ENCODE measurements at regions not wholly inside any gene's neighbourhood (a gene's known extent, or its start where the extent isn't known, plus 50 kb on each side); places are given as distances from the start of the nearest gene placed in this dataset.

DNA sequence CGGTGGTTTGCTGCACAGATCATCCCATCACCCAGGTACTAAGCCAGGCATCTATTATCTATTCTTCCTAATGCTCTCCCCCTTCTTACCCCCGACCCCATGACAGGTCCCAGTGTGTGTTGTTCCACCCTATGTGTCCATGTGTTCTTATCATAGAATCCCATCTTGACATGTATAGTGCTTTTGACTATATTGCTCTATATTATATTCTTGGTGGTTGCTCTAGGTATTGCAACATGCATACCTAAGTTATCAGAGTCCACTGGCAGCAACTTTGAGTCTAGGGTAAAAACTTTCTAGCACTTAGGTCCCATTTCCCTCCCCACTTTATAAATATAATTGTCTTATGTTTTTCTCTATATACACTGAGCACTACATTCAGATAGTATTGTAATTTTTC lies 170.3 kb downstream of the TBX22 start:
- H3K9me3 ChIP-seq (ENCODE audit: control insufficient read depth in 2 of 2, low read length in 2 of 2), result no peaks in the 10 kb centered on the region
- H3K4me1 ChIP-seq (ENCODE audit: control insufficient read depth, insufficient read depth, low read length, poor library complexity, severe bottlenecking), result no peaks in the 10 kb centered on the region
- H3K4me1 Mint-ChIP-seq, result no peaks in the 10 kb centered on the region
- no peak overlapping the region for H3K27ac Mint-ChIP-seq
- H3K4me3 ChIP-seq (ENCODE audit: low read depth, low read length), result no peak overlapping the region
- no peak for ATAC-seq (ENCODE audit: low read depth in 2 of 2)
- no peak overlapping the region for H3K4me3 Mint-ChIP-seq
- H3K27ac ChIP-seq (ENCODE audit: insufficient read depth, low read length, poor library complexity, severe bottlenecking), result no peak overlapping the region
- H3K27me3 Mint-ChIP-seq, result no peaks in the 10 kb centered on the region
- H3K36me3 Mint-ChIP-seq, result no peaks in the 10 kb centered on the region
- DNase-seq, result no peak
- peaks cover 0 to 2% (median 0%) of the 10 kb centered on the region in 7 donors for H3K9me3 Mint-ChIP-seq
- no peaks in the 10 kb centered on the region for H3K36me3 ChIP-seq (ENCODE audit: control insufficient read depth, insufficient read depth, low read length)
- H3K27me3 ChIP-seq (ENCODE audit: control insufficient read depth, insufficient read depth, low read length), result no peaks in the 10 kb centered on the region

DNA sequence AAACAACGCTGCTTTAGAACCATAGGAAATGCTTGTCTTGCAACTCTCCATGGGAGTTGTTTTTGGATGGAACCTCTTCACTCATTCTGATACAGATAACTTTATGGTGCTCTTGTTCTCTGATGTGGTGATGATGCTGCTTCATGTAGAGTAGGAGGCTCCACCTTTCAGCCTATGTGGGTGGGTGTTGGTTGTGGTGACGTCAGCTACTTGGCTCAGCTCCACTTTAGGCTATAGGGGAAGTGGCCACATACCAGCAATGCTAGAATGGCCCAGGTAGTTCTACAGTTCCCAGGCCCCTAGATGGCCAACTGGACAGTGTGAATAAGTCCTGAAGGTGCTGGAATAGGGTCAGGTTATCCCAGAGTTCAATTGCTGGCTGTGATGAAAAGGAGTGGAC lies 192.1 kb downstream of the TBX22 start:
- Mint-ChIP-seq H3K27me3 (no peaks in the 10 kb centered on the region), H3K36me3 (no peaks in the 10 kb centered on the region), H3K27ac (no peak overlapping the region), H3K4me3 (no peak overlapping the region), H3K4me1 (no peaks in the 10 kb centered on the region), H3K9me3 (peaks cover 0 to 3% (median 0%) of the 10 kb centered on the region in 7 donors)
- H3K4me1 ChIP-seq (ENCODE audit: control insufficient read depth, insufficient read depth, low read length, poor library complexity, severe bottlenecking), result no peaks in the 10 kb centered on the region
- no peaks in the 10 kb centered on the region for H3K36me3 ChIP-seq (ENCODE audit: control insufficient read depth, insufficient read depth, low read length)
- no peaks in the 10 kb centered on the region for H3K27me3 ChIP-seq (ENCODE audit: control insufficient read depth, insufficient read depth, low read length)
- no peak overlapping the region for H3K27ac ChIP-seq (ENCODE audit: insufficient read depth, low read length, poor library complexity, severe bottlenecking)
- DNase-seq (no peak), ATAC-seq (ENCODE audit: low read depth in 2 of 2) (no peak)
- no peak overlapping the region for H3K4me3 ChIP-seq (ENCODE audit: low read depth, low read length)
- no peaks in the 10 kb centered on the region for H3K9me3 ChIP-seq (ENCODE audit: control insufficient read depth in 2 of 2, low read length in 2 of 2)

DNA sequence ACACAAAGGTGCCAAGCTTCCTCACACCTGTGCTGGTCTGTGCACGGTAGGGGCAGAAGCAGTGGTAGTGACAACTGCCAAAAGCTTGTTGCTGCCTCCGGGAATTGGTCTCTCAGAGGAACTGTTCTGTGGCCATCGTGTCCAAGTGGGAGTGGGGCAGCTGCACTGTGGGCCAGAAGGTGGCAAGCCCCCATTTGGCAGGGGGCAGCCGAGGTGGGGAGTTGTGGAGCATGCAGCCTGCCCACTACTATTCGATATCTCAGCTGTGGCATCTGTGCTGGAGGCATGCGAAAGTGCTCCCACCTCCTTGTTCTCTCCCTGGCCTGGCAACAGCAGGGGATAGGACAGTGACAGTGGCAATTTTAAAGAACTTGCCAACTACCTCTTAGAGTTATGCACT lies 192.8 kb downstream of the TBX22 start:
- Mint-ChIP-seq H3K4me3 (no peak overlapping the region), H3K4me1 (no peaks in the 10 kb centered on the region), H3K36me3 (no peaks in the 10 kb centered on the region), H3K27me3 (no peaks in the 10 kb centered on the region), H3K27ac (no peak overlapping the region), H3K9me3 (peaks cover 0 to 3% (median 0%) of the 10 kb centered on the region in 7 donors)
- no peaks in the 10 kb centered on the region for H3K9me3 ChIP-seq (ENCODE audit: control insufficient read depth in 2 of 2, low read length in 2 of 2)
- no peak for DNase-seq
- H3K27ac ChIP-seq (ENCODE audit: insufficient read depth, low read length, poor library complexity, severe bottlenecking), result no peak overlapping the region
- H3K27me3 ChIP-seq (ENCODE audit: control insufficient read depth, insufficient read depth, low read length), result no peaks in the 10 kb centered on the region
- ATAC-seq (ENCODE audit: low read depth in 2 of 2), result no peak
- no peak overlapping the region for H3K4me3 ChIP-seq (ENCODE audit: low read depth, low read length)
- H3K36me3 ChIP-seq (ENCODE audit: control insufficient read depth, insufficient read depth, low read length), result no peaks in the 10 kb centered on the region
- H3K4me1 ChIP-seq (ENCODE audit: control insufficient read depth, insufficient read depth, low read length, poor library complexity, severe bottlenecking), result no peaks in the 10 kb centered on the region

DNA sequence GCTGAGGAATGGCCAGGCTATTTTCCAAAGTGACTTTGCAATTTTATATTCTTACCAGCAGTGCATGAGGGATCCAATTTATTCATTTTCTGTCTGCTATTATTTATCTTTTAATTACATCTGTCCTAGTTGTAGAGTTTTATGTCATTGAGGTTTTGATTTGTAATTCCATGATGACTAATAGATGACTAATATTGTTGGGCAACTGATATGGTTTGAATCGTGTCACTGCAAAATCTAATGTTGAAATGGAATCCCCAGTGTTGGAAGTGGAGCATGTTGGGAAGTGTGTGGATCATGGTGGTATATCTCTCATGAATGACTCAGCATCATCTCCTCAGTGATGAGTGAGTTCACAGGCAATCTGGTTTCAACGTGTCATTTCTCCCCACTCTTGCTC lies 201.5 kb downstream of the TBX22 start:
- H3K27ac ChIP-seq (ENCODE audit: insufficient read depth, low read length, poor library complexity, severe bottlenecking), result no peak overlapping the region
- Mint-ChIP-seq H3K4me1 (no peaks in the 10 kb centered on the region), H3K27me3 (no peaks in the 10 kb centered on the region), H3K36me3 (no peaks in the 10 kb centered on the region), H3K27ac (no peak overlapping the region), H3K9me3 (peaks cover 0 to 14% (median 1%) of the 10 kb centered on the region in 7 donors), H3K4me3 (no peak overlapping the region)
- no peaks in the 10 kb centered on the region for H3K36me3 ChIP-seq (ENCODE audit: control insufficient read depth, insufficient read depth, low read length)
- ATAC-seq (ENCODE audit: low read depth in 2 of 2), result no peak
- no peak for DNase-seq
- H3K27me3 ChIP-seq (ENCODE audit: control insufficient read depth, insufficient read depth, low read length), result no peaks in the 10 kb centered on the region
- H3K4me3 ChIP-seq (ENCODE audit: low read depth, low read length), result no peak overlapping the region
- peaks cover 0 to 5% of the 10 kb centered on the region in 2 experiments for H3K9me3 ChIP-seq (ENCODE audit: control insufficient read depth in 2 of 2, low read length in 2 of 2)
- no peaks in the 10 kb centered on the region for H3K4me1 ChIP-seq (ENCODE audit: control insufficient read depth, insufficient read depth, low read length, poor library complexity, severe bottlenecking)

DNA sequence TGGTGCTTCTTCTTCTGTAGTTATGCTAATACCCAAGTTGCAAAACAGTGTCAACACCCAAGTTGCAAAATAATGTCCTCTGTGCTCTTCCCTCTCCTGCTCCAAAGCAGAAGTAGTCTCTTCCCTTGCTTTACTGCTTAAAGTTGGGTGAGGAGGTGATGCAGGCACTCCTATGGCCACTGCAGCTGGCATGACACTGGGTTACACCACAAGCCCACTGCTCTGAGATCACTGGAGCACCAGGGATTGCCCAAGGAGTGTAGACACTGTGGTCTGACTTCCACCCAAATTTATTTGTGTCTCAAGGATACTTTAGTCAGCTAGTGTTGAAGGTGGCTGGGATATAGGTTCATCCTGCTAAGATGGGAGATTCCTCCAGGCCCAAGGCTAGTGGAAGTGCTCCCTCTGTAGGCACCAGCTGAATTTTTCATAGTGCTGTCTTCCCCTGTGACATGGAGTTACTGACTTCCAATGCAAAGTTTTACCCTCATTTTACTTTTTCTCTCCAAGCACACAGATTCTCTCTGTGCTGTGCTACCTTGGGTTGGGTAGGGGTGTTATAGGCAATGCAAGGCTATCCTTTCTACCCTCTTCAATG lies 196.2 kb upstream of the TENT5D start:
- Mint-ChIP-seq H3K4me1 (no peaks in the 10 kb centered on the region), H3K27ac (no peak overlapping the region), H3K27me3 (no peaks in the 10 kb centered on the region), H3K9me3 (peaks cover 0 to 6% (median 0%) of the 10 kb centered on the region in 7 donors), H3K36me3 (no peaks in the 10 kb centered on the region), H3K4me3 (no peak overlapping the region)
- DNase-seq (no peak), ATAC-seq (ENCODE audit: low read depth in 2 of 2) (no peak)
- Histone ChIP-seq H3K36me3 (ENCODE audit: control insufficient read depth, insufficient read depth, low read length) (no peaks in the 10 kb centered on the region), H3K4me3 (ENCODE audit: low read depth, low read length) (no peak overlapping the region), H3K27ac (ENCODE audit: insufficient read depth, low read length, poor library complexity, severe bottlenecking) (no peak overlapping the region), H3K9me3 (ENCODE audit: control insufficient read depth in 2 of 2, low read length in 2 of 2) (peaks cover 0 to 2% of the 10 kb centered on the region in 2 experiments), H3K4me1 (ENCODE audit: control insufficient read depth, insufficient read depth, low read length, poor library complexity, severe bottlenecking) (no peaks in the 10 kb centered on the region), H3K27me3 (ENCODE audit: control insufficient read depth, insufficient read depth, low read length) (no peaks in the 10 kb centered on the region)

DNA sequence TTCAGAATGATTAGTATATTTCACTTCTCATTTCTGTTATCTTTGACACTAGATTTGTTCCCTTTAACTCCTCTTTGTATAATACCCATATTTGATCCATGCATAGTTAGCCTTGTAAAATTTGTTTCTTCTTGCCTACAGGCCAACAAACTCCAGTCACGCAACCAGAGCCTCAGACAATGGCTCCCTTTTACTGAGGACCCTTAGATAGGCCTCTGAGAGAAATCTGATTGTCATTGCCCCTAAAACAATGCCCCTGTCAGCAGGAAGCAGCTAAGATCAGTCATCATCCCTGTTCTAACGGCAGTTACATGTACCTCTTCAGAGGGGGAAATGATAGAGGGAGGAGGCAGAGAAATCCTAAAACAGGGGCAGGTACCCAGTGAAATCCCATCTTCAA lies 190.6 kb upstream of the TENT5D start:
- peaks cover 0 to 2% (median 0%) of the 10 kb centered on the region in 7 donors for H3K9me3 Mint-ChIP-seq
- H3K27ac ChIP-seq (ENCODE audit: insufficient read depth, low read length, poor library complexity, severe bottlenecking), result no peak overlapping the region
- H3K4me3 ChIP-seq (ENCODE audit: low read depth, low read length), result no peak overlapping the region
- H3K36me3 Mint-ChIP-seq, result no peaks in the 10 kb centered on the region
- H3K27ac Mint-ChIP-seq, result no peak overlapping the region
- H3K36me3 ChIP-seq (ENCODE audit: control insufficient read depth, insufficient read depth, low read length), result no peaks in the 10 kb centered on the region
- ATAC-seq (ENCODE audit: low read depth in 2 of 2) (no peak), DNase-seq (no peak)
- H3K27me3 ChIP-seq (ENCODE audit: control insufficient read depth, insufficient read depth, low read length), result no peaks in the 10 kb centered on the region
- no peaks in the 10 kb centered on the region for H3K4me1 ChIP-seq (ENCODE audit: control insufficient read depth, insufficient read depth, low read length, poor library complexity, severe bottlenecking)
- H3K4me3 Mint-ChIP-seq, result no peak overlapping the region
- H3K9me3 ChIP-seq (ENCODE audit: control insufficient read depth in 2 of 2, low read length in 2 of 2), result no peaks in the 10 kb centered on the region
- H3K27me3 Mint-ChIP-seq, result no peaks in the 10 kb centered on the region
- no peaks in the 10 kb centered on the region for H3K4me1 Mint-ChIP-seq

DNA sequence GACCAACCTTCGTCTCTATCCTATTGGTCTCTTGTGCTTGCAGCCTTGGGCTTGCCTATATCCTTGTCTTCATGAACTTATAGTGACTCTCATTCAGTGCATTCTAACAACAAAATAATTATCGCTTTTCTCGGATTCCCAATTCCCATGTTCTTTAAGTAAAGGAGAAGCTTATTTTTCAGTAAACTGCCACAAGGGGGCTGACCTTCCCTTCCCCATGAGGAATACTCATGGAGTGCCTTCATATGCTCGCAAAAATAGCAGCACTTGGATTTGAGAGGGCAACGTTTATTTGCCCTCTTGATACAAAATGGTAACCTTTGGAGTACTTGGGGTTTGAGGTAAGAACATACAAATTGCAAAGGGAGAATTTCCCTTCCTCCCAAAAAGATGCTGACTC lies 183.2 kb upstream of the TENT5D start:
- H3K9me3 Mint-ChIP-seq, result peaks cover 0 to 5% (median 0%) of the 10 kb centered on the region in 7 donors
- ATAC-seq (ENCODE audit: low read depth in 2 of 2) (no peak), DNase-seq (no peak)
- no peaks in the 10 kb centered on the region for H3K4me1 Mint-ChIP-seq
- Histone ChIP-seq H3K27ac (ENCODE audit: insufficient read depth, low read length, poor library complexity, severe bottlenecking) (no peak overlapping the region), H3K4me1 (ENCODE audit: control insufficient read depth, insufficient read depth, low read length, poor library complexity, severe bottlenecking) (no peaks in the 10 kb centered on the region), H3K4me3 (ENCODE audit: low read depth, low read length) (no peak overlapping the region), H3K27me3 (ENCODE audit: control insufficient read depth, insufficient read depth, low read length) (no peaks in the 10 kb centered on the region), H3K9me3 (ENCODE audit: control insufficient read depth in 2 of 2, low read length in 2 of 2) (no peaks in the 10 kb centered on the region), H3K36me3 (ENCODE audit: control insufficient read depth, insufficient read depth, low read length) (no peaks in the 10 kb centered on the region)
- no peaks in the 10 kb centered on the region for H3K36me3 Mint-ChIP-seq
- H3K4me3 Mint-ChIP-seq, result no peak overlapping the region
- no peak overlapping the region for H3K27ac Mint-ChIP-seq
- H3K27me3 Mint-ChIP-seq, result no peaks in the 10 kb centered on the region

DNA sequence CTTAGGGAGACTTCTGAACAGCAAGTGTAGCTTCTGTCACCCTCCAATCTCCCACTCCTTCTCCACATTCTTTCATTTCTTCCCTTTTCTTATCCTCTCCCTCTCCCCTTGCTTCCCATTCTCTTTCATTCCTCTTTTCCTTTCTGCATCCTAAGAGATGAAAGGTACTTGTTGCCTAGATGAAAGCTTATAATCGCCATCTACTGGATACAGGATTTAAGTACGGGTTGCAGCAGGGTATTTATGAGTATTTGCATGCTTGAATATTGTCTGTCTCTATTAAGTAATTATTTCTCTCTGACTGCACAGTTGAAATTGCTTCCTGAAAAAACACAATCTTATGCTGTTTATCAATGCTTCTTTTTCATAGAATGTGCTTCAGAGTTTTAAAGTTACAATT lies 174.0 kb upstream of the TENT5D start:
- H3K4me3 Mint-ChIP-seq, result no peak overlapping the region
- Histone ChIP-seq H3K36me3 (ENCODE audit: control insufficient read depth, insufficient read depth, low read length) (no peaks in the 10 kb centered on the region), H3K4me1 (ENCODE audit: control insufficient read depth, insufficient read depth, low read length, poor library complexity, severe bottlenecking) (no peaks in the 10 kb centered on the region), H3K27me3 (ENCODE audit: control insufficient read depth, insufficient read depth, low read length) (no peaks in the 10 kb centered on the region), H3K27ac (ENCODE audit: insufficient read depth, low read length, poor library complexity, severe bottlenecking) (no peak overlapping the region), H3K9me3 (ENCODE audit: control insufficient read depth in 2 of 2, low read length in 2 of 2) (no peaks in the 10 kb centered on the region), H3K4me3 (ENCODE audit: low read depth, low read length) (no peak overlapping the region)
- H3K27me3 Mint-ChIP-seq, result no peaks in the 10 kb centered on the region
- peaks cover 0 to 2% (median 0%) of the 10 kb centered on the region in 7 donors for H3K9me3 Mint-ChIP-seq
- no peaks in the 10 kb centered on the region for H3K4me1 Mint-ChIP-seq
- no peaks in the 10 kb centered on the region for H3K36me3 Mint-ChIP-seq
- no peak overlapping the region for H3K27ac Mint-ChIP-seq
- DNase-seq, result no peak
- ATAC-seq (ENCODE audit: low read depth in 2 of 2), result no peak

Data from CD4-positive, CD25-positive, alpha-beta regulatory T cell (primary cell).